ENCODE measurements at regions not wholly inside any gene's neighbourhood (a gene's known extent, or its start where the extent isn't known, plus 50 kb on each side); places are given as distances from the start of the nearest gene placed in this dataset.

- TF ChIP-seq LEF1 (IDR thresholded peaks at IDR 0.05; ENCODE audit: borderline replicate concordance) (no peak), L3MBTL2 (conservative IDR thresholded peaks at IDR 0.05) (no peak), NFRKB (IDR thresholded peaks at IDR 0.05) (no peak), ELF4 (IDR thresholded peaks at IDR 0.05) (no peak), CTBP1 (IDR thresholded peaks at IDR 0.05; ENCODE audit: borderline replicate concordance) (no peak), PKNOX1 (IDR thresholded peaks at IDR 0.05) (no peak), HDGF (IDR thresholded peaks at IDR 0.05; ENCODE audit: borderline replicate concordance) (no peak), ZNF384 (IDR thresholded peaks at IDR 0.05) (no peak), TARDBP (IDR thresholded peaks at IDR 0.05) (no peak)
- DNase-seq (ENCODE audit: extremely low spot score) = no peak
- ChIA-PET CTCF (interaction anchor here (0.6 kb wide), 1 partner anchor 8 kb away, joined by 3 read pairs; no protein-coding TSS in a partner anchor), POLR2A (no interaction called here)
Measured at GRCh38 chr5:72558046-72558336, 50.8 kb upstream of the ZNF366 start.

GRCh38 chr5:72557167-72558045, 50.2 kb upstream of the ZNF366 start:
- TF ChIP-seq FOXM1 (IDR thresholded peaks at IDR 0.05; ENCODE audit: borderline replicate concordance) (no peak), BHLHE40 (IDR thresholded peaks at IDR 0.05; ENCODE audit: borderline replicate concordance) (no peak), LEF1 (IDR thresholded peaks at IDR 0.05; ENCODE audit: borderline replicate concordance) (no peak), L3MBTL2 (conservative IDR thresholded peaks at IDR 0.05) (no peak), ZNF384 (IDR thresholded peaks at IDR 0.05) (no peak), FOXK2 (IDR thresholded peaks at IDR 0.05) (no peak), ARNT (IDR thresholded peaks at IDR 0.05) (no peak), TARDBP (IDR thresholded peaks at IDR 0.05) (no peak), HDGF (IDR thresholded peaks at IDR 0.05; ENCODE audit: borderline replicate concordance) (no peak), FOXA1 (IDR thresholded peaks at IDR 0.05) (no peak), NFRKB (IDR thresholded peaks at IDR 0.05) (no peak), ELF4 (IDR thresholded peaks at IDR 0.05) (no peak), SP1 (IDR thresholded peaks at IDR 0.05) (no peak), CTBP1 (IDR thresholded peaks at IDR 0.05; ENCODE audit: borderline replicate concordance) (no peak)
- DNase-seq (ENCODE audit: extremely low spot score) = no peak
- ChIA-PET CTCF (interaction anchor here (0.6 kb wide), 1 partner anchor 9 kb away, joined by 3 read pairs; no protein-coding TSS in a partner anchor), POLR2A (no interaction called here)

Data from HEK293T (cell line).